Neural cell (in vitro differentiated cells): ENCODE measurements at regions not wholly inside any gene's neighbourhood (a gene's known extent, or its start where the extent isn't known, plus 50 kb on each side); places are given as distances from the start of the nearest gene placed in this dataset.

Experiments
- EZH2 ChIP-seq: fragments of 200-600, 300-800 bp; shearing (Covaris generic), sonication (generic); IDR thresholded peaks from 2 replicates; pipeline ENCODE4 v1.6.1; 2014; ENCODE audit warnings: antibody characterized with exemption, low read length, borderline replicate concordance, mild to moderate bottlenecking; ENCODE audit not compliant: insufficient read depth, poor library complexity, severe bottlenecking
- POLR2AphosphoS5 ChIP-seq: IDR thresholded peaks from 2 replicates; pipeline ENCODE4 v1.6.1; 2012
- TF ChIP-seq, protein P1 (sequence below): fragments of 450-650 bp; IDR thresholded peaks from 2 replicates; pipeline ENCODE4 v1.5.1; 2014; ENCODE audit warnings: antibody characterized with exemption, mild to moderate bottlenecking, moderate library complexity; ENCODE audit not compliant: poor library complexity, severe bottlenecking

DNA sequence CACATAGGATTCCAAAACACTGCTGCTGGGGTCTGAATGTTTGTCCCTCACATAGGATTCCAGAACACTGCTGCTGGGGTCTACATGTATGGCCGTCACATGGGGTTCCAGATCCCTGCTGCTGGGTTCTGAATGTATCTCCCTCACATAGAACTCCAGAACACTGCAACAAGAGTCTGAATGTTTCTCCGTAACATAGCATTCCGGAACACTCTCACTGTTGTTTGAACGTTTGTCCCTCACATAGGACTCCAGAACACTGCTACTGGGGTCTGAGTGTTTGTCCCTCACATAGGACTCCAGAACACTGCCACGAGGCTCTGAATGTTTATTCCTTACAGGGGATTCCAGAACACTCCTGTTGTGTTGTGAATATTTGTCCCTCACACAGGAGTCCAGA, 216.8 kb downstream of the FOXD4L6 start:
- TF ChIP-seq EZH2, result no peak
- TF ChIP-seq, protein P1, sequence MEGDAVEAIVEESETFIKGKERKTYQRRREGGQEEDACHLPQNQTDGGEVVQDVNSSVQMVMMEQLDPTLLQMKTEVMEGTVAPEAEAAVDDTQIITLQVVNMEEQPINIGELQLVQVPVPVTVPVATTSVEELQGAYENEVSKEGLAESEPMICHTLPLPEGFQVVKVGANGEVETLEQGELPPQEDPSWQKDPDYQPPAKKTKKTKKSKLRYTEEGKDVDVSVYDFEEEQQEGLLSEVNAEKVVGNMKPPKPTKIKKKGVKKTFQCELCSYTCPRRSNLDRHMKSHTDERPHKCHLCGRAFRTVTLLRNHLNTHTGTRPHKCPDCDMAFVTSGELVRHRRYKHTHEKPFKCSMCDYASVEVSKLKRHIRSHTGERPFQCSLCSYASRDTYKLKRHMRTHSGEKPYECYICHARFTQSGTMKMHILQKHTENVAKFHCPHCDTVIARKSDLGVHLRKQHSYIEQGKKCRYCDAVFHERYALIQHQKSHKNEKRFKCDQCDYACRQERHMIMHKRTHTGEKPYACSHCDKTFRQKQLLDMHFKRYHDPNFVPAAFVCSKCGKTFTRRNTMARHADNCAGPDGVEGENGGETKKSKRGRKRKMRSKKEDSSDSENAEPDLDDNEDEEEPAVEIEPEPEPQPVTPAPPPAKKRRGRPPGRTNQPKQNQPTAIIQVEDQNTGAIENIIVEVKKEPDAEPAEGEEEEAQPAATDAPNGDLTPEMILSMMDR, result no peak
- TF ChIP-seq POLR2AphosphoS5, result no peak
